Neuronal stem cell (in vitro differentiated cells): ENCODE measurements at regions not wholly inside any gene's neighbourhood (a gene's known extent, or its start where the extent isn't known, plus 50 kb on each side); places are given as distances from the start of the nearest gene placed in this dataset.
"Not testable (repeated sequence)": the region's sequence is repeated elsewhere in the genome, so short reads cannot be mapped to it uniquely, and the experiment has no call there.

Source experiments
- DNase-seq: peaks from one replicate; pipeline ENCODE4 v3.0.0-alpha.2; 2013; ENCODE audit warnings: low spot score
- H2AFZ ChIP-seq: one replicate; pipeline ENCODE4 v1.6.1; 2013; ENCODE audit warnings: mild to moderate bottlenecking, low read length, inconsistent platforms
- H2AK5ac ChIP-seq: 2 replicates; pipeline ENCODE4 v1.6.1; 2013; ENCODE audit warnings: low read depth, mild to moderate bottlenecking, inconsistent platforms, low read length, moderate library complexity, mixed read lengths
- H2BK120ac ChIP-seq: 2 replicates; pipeline ENCODE4 v1.6.1; 2013; ENCODE audit warnings: low read depth, mild to moderate bottlenecking, inconsistent platforms, low read length, moderate library complexity, mixed read lengths
- H2BK12ac ChIP-seq: one replicate; pipeline ENCODE4 v1.6.1; 2013; ENCODE audit warnings: low read length, inconsistent platforms
- H2BK15ac ChIP-seq: 2 replicates; pipeline ENCODE4 v1.6.1; 2013; ENCODE audit warnings: mild to moderate bottlenecking, low read length, inconsistent platforms, mixed read lengths
- H2BK5ac ChIP-seq: one replicate; pipeline ENCODE4 v1.6.1; 2013; ENCODE audit warnings: inconsistent platforms, mild to moderate bottlenecking, low read length, moderate library complexity
- H3K14ac ChIP-seq: one replicate; pipeline ENCODE4 v1.6.1; 2013; ENCODE audit warnings: low read length, inconsistent platforms
- H3K18ac ChIP-seq: 2 replicates; pipeline ENCODE4 v1.6.1; 2013; ENCODE audit warnings: low read length, inconsistent platforms
- H3K23ac ChIP-seq: 2 replicates; pipeline ENCODE4 v1.6.1; 2013; ENCODE audit warnings: low read depth, mild to moderate bottlenecking, mixed read lengths, low read length, inconsistent platforms; ENCODE audit not compliant: poor library complexity
- H3K27ac ChIP-seq: replicated peaks from 3 replicates; pipeline ENCODE4 v1.5.1; 2013; ENCODE audit warnings: low read length, inconsistent platforms
- H3K27me3 ChIP-seq, 3 experiments: 2 replicates each; pipeline ENCODE4 v1.6.1; 2013; ENCODE audit warnings: low read length in 3 of 3, mild to moderate bottlenecking in 2 of 3, inconsistent platforms in 1 of 3, low read depth in 1 of 3, mixed read lengths in 1 of 3, moderate library complexity in 1 of 3; ENCODE audit not compliant: control insufficient read depth in 3 of 3, insufficient read depth in 3 of 3
- H3K36me3 ChIP-seq, 2 donors: replicated peaks in 1 of 2; 2 replicates each; pipeline ENCODE4 v1.6.1; 2013; ENCODE audit warnings: low read length in 2 of 2; ENCODE audit not compliant: control insufficient read depth in 2 of 2, insufficient read depth in 2 of 2
- H3K4ac ChIP-seq: 2 replicates; pipeline ENCODE4 v1.6.1; 2013; ENCODE audit warnings: inconsistent platforms, mild to moderate bottlenecking, low read length, moderate library complexity
- H3K4me1 ChIP-seq, 2 donors: 1 replicate in 1 of 2; 2 replicates in 1 of 2; pipeline ENCODE4 v1.6.1; 2013; ENCODE audit warnings: low read length in 2 of 2, low read depth in 1 of 2; ENCODE audit not compliant: control insufficient read depth in 2 of 2, insufficient read depth in 1 of 2
- H3K4me2 ChIP-seq: one replicate; pipeline ENCODE4 v1.6.1; 2013; ENCODE audit warnings: mild to moderate bottlenecking, low read length, inconsistent platforms; ENCODE audit not compliant: insufficient read depth, poor library complexity, severe bottlenecking
- H3K4me3 ChIP-seq, 2 donors: 2 replicates each; pipeline ENCODE4 v1.5.1; 2013; ENCODE audit warnings: low read length in 2 of 2, mild to moderate bottlenecking in 2 of 2, inconsistent platforms in 1 of 2, moderate library complexity in 1 of 2
- H3K79me1 ChIP-seq: one replicate; pipeline ENCODE4 v1.6.1; 2013; ENCODE audit warnings: low read depth, mild to moderate bottlenecking, inconsistent platforms, low read length, moderate library complexity
- H3K9ac ChIP-seq: one replicate; pipeline ENCODE4 v1.6.1; 2013; ENCODE audit warnings: mild to moderate bottlenecking, low read depth, low read length, inconsistent platforms; ENCODE audit not compliant: poor library complexity
- H3K9me3 ChIP-seq, 2 donors: replicated peaks in 1 of 2; 2 replicates each; pipeline versions ENCODE3 to v1.6.1; 2013; ENCODE audit warnings: low read length in 2 of 2, mild to moderate bottlenecking in 2 of 2, inconsistent platforms in 1 of 2, low read depth in 1 of 2, mixed read lengths in 1 of 2, moderate library complexity in 1 of 2; ENCODE audit not compliant: control insufficient read depth in 2 of 2, insufficient read depth in 1 of 2
- H4K8ac ChIP-seq: one replicate; pipeline ENCODE4 v1.6.1; 2013; ENCODE audit warnings: low read depth, mild to moderate bottlenecking, inconsistent platforms, low read length, moderate library complexity
- H4K91ac ChIP-seq: one replicate; pipeline ENCODE4 v1.6.1; 2013; ENCODE audit warnings: low read length, low read depth, mild to moderate bottlenecking, inconsistent platforms; ENCODE audit not compliant: poor library complexity
- WGBS, 2 donors: extraction: QIAGEN DNeasy Blood & Tissue Kit; methylation state at CpG; one replicate each; pipeline ENCODE4 v1.1.7; 2013; ENCODE audit warnings: missing lambda C conversion rate in 2 of 2, mixed read lengths in 1 of 2; ENCODE audit not compliant: insufficient read length in 2 of 2, insufficient replicate concordance in 1 of 2; ENCODE audit errors: extremely low coverage in 2 of 2; 5-methylcytosine and 5-hydroxymethylcytosine counted together

DNA sequence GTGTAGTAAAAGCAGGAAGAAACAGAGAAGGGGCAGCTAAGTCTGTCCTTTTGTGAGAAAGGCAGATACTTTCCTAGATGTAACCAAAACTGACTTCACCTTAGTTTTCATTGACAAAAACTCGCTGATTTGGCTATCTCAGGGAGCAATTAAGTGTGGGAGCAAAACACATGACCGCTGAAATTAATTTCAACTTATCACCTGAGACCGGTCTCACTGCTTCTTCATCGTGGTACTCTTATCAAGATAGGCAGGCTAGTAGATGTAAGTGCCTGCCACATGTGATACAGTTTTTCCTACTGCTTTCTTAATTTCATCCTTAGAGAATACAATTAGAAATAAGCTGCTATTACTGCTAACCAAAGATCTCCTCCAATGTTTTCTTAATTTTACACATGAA, 168.7 kb downstream of the KBTBD2 start:
- H3K36me3 ChIP-seq, H2BK12ac ChIP-seq, H3K9me3 ChIP-seq, H2BK15ac ChIP-seq, DNase-seq, H3K79me1 ChIP-seq, H3K14ac ChIP-seq, H3K4me3 ChIP-seq, H3K27ac ChIP-seq, H3K27me3 ChIP-seq, H3K18ac ChIP-seq, H4K8ac ChIP-seq, H3K23ac ChIP-seq, H2BK120ac ChIP-seq, H2AFZ ChIP-seq, H2AK5ac ChIP-seq, H3K4me2 ChIP-seq, H4K91ac ChIP-seq, H3K9ac ChIP-seq, H3K4me1 ChIP-seq, H2BK5ac ChIP-seq, H3K4ac ChIP-seq: not testable (repeated sequence)
- no CpG with 5 or more reads among the region's 4 CpGs for WGBS, 2 donors

GRCh38 chr7:32694182-32694581, 197.4 kb downstream of the KBTBD2 start:
- H2BK15ac ChIP-seq, result no peak overlapping the region
- no peak overlapping the region for H3K4me3 ChIP-seq
- no peaks in the 10 kb centered on the region for H3K79me1 ChIP-seq
- H3K36me3 ChIP-seq, result no peaks in the 10 kb centered on the region
- H3K4ac ChIP-seq, result no peak overlapping the region
- H4K8ac ChIP-seq, result no peak overlapping the region
- H2BK5ac ChIP-seq, result no peak overlapping the region
- H3K23ac ChIP-seq, result no peak overlapping the region
- H3K9me3 ChIP-seq, result peaks cover 0 to 8% of the 10 kb centered on the region in 2 donors
- no peak overlapping the region for H4K91ac ChIP-seq
- no peak overlapping the region for H2AK5ac ChIP-seq
- DNase-seq, result no peak
- H3K18ac ChIP-seq, result no peak overlapping the region
- H2AFZ ChIP-seq, result no peak overlapping the region
- no peak overlapping the region for H3K27ac ChIP-seq
- H3K14ac ChIP-seq, result no peak overlapping the region
- H2BK12ac ChIP-seq, result no peak overlapping the region
- no CpG with 5 or more reads among the region's 1 CpG for WGBS, 2 donors
- H3K4me1 ChIP-seq, result peaks cover 0 to 2% of the 10 kb centered on the region in 2 donors
- H3K9ac ChIP-seq, result no peak overlapping the region
- H2BK120ac ChIP-seq, result no peak overlapping the region
- no peaks in the 10 kb centered on the region for H3K27me3 ChIP-seq
- no peak overlapping the region for H3K4me2 ChIP-seq

- not testable (repeated sequence) for H3K23ac ChIP-seq, DNase-seq, H2AK5ac ChIP-seq, H3K4me2 ChIP-seq, H3K36me3 ChIP-seq, H3K4ac ChIP-seq, H2BK15ac ChIP-seq, H3K9me3 ChIP-seq, H2BK120ac ChIP-seq, H4K91ac ChIP-seq, H3K27ac ChIP-seq, H3K27me3 ChIP-seq, H3K18ac ChIP-seq, H3K4me3 ChIP-seq, H3K79me1 ChIP-seq, H3K9ac ChIP-seq, H4K8ac ChIP-seq, H2AFZ ChIP-seq, H3K14ac ChIP-seq, H3K4me1 ChIP-seq, H2BK5ac ChIP-seq, H2BK12ac ChIP-seq
- WGBS, 2 donors, result no CpG with 5 or more reads among the region's 7 CpGs
Observed at GRCh38 chr7:32691965-32692815, 196.9 kb downstream of the AVL9 start.

GRCh38 chr7:32688092-32688491, 192.8 kb downstream of the AVL9 start:
- H4K8ac ChIP-seq, H2BK12ac ChIP-seq, H3K9me3 ChIP-seq, H3K4ac ChIP-seq, H3K36me3 ChIP-seq, H3K79me1 ChIP-seq, H3K14ac ChIP-seq, H4K91ac ChIP-seq, H3K27ac ChIP-seq, H2BK15ac ChIP-seq, H2AFZ ChIP-seq, H2AK5ac ChIP-seq, H3K9ac ChIP-seq, H3K18ac ChIP-seq, H3K4me1 ChIP-seq, H2BK120ac ChIP-seq, H3K4me2 ChIP-seq, H2BK5ac ChIP-seq, DNase-seq, H3K4me3 ChIP-seq, H3K27me3 ChIP-seq, H3K23ac ChIP-seq: not testable (repeated sequence)
- no CpG with 5 or more reads among the region's 13 CpGs for WGBS, 2 donors
